GM19240 (cell line): ENCODE measurements at regions not wholly inside any gene's neighbourhood (a gene's known extent, or its start where the extent isn't known, plus 50 kb on each side); places are given as distances from the start of the nearest gene placed in this dataset.
"Not testable (repeated sequence)": the region's sequence is repeated elsewhere in the genome, so short reads cannot be mapped to it uniquely, and the experiment has no call there.

ENCODE experiments used
- DNase-seq: peaks from one replicate; pipeline ENCODE4 v3.0.0; 2011; ENCODE audit warnings: low spot score; ENCODE audit not compliant: insufficient read length

GRCh38 chr4:38377195-38377594 lies 286.8 kb upstream of the KLF3 start:
- DNase-seq: no peak

- DNase-seq: no peak
Measured at GRCh38 chr4:38378478-38378877, 285.5 kb upstream of the KLF3 start.

GRCh38 chr4:38381788-38382187 lies 282.2 kb upstream of the KLF3 start:
- DNase-seq: no peak

- no peak for DNase-seq
Measured at GRCh38 chr4:38382520-38382919, 281.5 kb upstream of the KLF3 start.

- no peak for DNase-seq
Measured at GRCh38 chr4:38383646-38384121, 280.3 kb upstream of the KLF3 start.

- DNase-seq: no peak
Measured at GRCh38 chr4:38385093-38386004, 278.6 kb upstream of the KLF3 start.

- DNase-seq: no peak
Measured at GRCh38 chr4:38386005-38386551, 277.9 kb upstream of the KLF3 start.

GRCh38 chr4:38386654-38387188 lies 277.3 kb upstream of the KLF3 start:
- DNase-seq: no peak

- no peak for DNase-seq
Measured at GRCh38 chr4:38387348-38387747, 276.7 kb upstream of the KLF3 start.

- DNase-seq: no peak
Measured at GRCh38 chr4:38387819-38388218, 276.2 kb upstream of the KLF3 start.

GRCh38 chr4:38388907-38389306 lies 275.1 kb upstream of the KLF3 start:
- DNase-seq: not testable (repeated sequence)

GRCh38 chr4:38390969-38391545 lies 272.9 kb upstream of the KLF3 start:
- DNase-seq: no peak

- DNase-seq: no peak
Measured at GRCh38 chr4:38392223-38392855, 271.7 kb upstream of the KLF3 start.

GRCh38 chr4:38396091-38396490 lies 267.9 kb upstream of the KLF3 start:
- no peak for DNase-seq

GRCh38 chr4:38396845-38397547 lies 267.0 kb upstream of the KLF3 start:
- DNase-seq: no peak

GRCh38 chr4:38400946-38401345 lies 263.1 kb upstream of the KLF3 start:
- DNase-seq: no peak

GRCh38 chr4:38406243-38406642 lies 257.8 kb upstream of the KLF3 start:
- no peak for DNase-seq

- no peak for DNase-seq
Measured at GRCh38 chr4:38409852-38410251, 254.1 kb upstream of the KLF3 start.

- DNase-seq: no peak
Measured at GRCh38 chr4:38411092-38411491, 252.9 kb upstream of the KLF3 start.

- DNase-seq: no peak
Measured at GRCh38 chr4:38411981-38412536, 251.9 kb upstream of the KLF3 start.
